BLaER1 (cell line): ENCODE measurements at regions not wholly inside any gene's neighbourhood (a gene's known extent, or its start where the extent isn't known, plus 50 kb on each side); places are given as distances from the start of the nearest gene placed in this dataset.
"Not testable (repeated sequence)": the region's sequence is repeated elsewhere in the genome, so short reads cannot be mapped to it uniquely, and the experiment has no call there.

Source experiments
- H3K27ac ChIP-seq: shearing (Covaris generic); formaldehyde crosslinking; 2 replicates; pipeline ENCODE4 v1.8.1; 2022
- H3K27me3 ChIP-seq: shearing (Covaris generic); formaldehyde crosslinking; 2 replicates; pipeline ENCODE4 v1.8.1; 2022
- H3K36me3 ChIP-seq: shearing (Covaris generic); formaldehyde crosslinking; 2 replicates; pipeline ENCODE4 v1.8.1; 2022
- H3K4me1 ChIP-seq: shearing (Covaris generic); formaldehyde crosslinking; 2 replicates; pipeline ENCODE4 v1.8.1; 2022
- H3K4me2 ChIP-seq: shearing (Covaris generic); formaldehyde crosslinking; 2 replicates; pipeline ENCODE4 v1.8.1; 2022
- H3K4me3 ChIP-seq: shearing (Covaris generic); formaldehyde crosslinking; 2 replicates; pipeline ENCODE4 v1.8.1; 2022
- H3K9ac ChIP-seq: shearing (Covaris generic); formaldehyde crosslinking; 2 replicates; pipeline ENCODE4 v1.8.1; 2022
- H3K9me3 ChIP-seq: shearing (Covaris generic); formaldehyde crosslinking; 2 replicates; pipeline ENCODE4 v1.8.1; 2022
- H4K20me1 ChIP-seq: shearing (Covaris generic); formaldehyde crosslinking; 2 replicates; pipeline ENCODE4 v1.8.1; 2022
- Cebpa-rat ChIP-seq: shearing (Covaris generic); IDR thresholded peaks from 2 replicates; pipeline ENCODE4 v1.8.1; 2022

DNA sequence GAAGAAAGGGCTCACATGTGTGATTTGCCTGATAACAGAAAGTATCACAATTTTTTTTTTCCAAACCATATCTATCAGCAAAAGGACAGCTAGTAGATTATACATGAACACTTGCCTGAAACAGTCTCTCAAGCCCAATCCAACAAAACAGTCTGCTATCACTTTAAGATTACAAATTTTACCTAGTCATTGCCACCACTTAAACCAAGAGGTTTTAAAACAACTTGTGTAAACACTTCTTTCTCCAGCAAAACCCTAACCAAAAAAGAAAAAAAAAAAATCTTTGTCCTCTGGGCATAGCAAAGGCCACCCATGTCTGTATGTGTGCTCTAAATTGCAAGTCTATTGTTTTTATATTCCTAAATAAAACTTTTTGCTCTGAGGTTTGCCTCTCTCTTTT, 1568.4 kb downstream of the GRIK2 start:
- no peak overlapping the region for H3K27ac ChIP-seq
- no peak overlapping the region for H3K9ac ChIP-seq
- no peaks in the 10 kb centered on the region for H4K20me1 ChIP-seq
- no peaks in the 10 kb centered on the region for H3K9me3 ChIP-seq
- H3K27me3 ChIP-seq: no peaks in the 10 kb centered on the region
- no peak for TF ChIP-seq Cebpa-rat
- H3K4me2 ChIP-seq: no peak overlapping the region
- H3K4me3 ChIP-seq: no peak overlapping the region
- H3K36me3 ChIP-seq: no peaks in the 10 kb centered on the region
- no peaks in the 10 kb centered on the region for H3K4me1 ChIP-seq

- TF ChIP-seq Cebpa-rat: no peak
- H3K4me2 ChIP-seq: no peak overlapping the region
- no peaks in the 10 kb centered on the region for H3K27me3 ChIP-seq
- H4K20me1 ChIP-seq: no peaks in the 10 kb centered on the region
- H3K36me3 ChIP-seq: no peaks in the 10 kb centered on the region
- no peaks in the 10 kb centered on the region for H3K9me3 ChIP-seq
- H3K27ac ChIP-seq: no peak overlapping the region
- H3K4me3 ChIP-seq: no peak overlapping the region
- no peak overlapping the region for H3K9ac ChIP-seq
- H3K4me1 ChIP-seq: no peaks in the 10 kb centered on the region
Observed at GRCh38 chr6:102950967-102951366, 1557.5 kb downstream of the GRIK2 start.

- Histone ChIP-seq H3K27me3 (no peaks in the 10 kb centered on the region), H4K20me1 (no peaks in the 10 kb centered on the region), H3K9me3 (no peaks in the 10 kb centered on the region), H3K36me3 (no peaks in the 10 kb centered on the region), H3K4me1 (no peaks in the 10 kb centered on the region), H3K4me3 (no peak overlapping the region), H3K27ac (no peak overlapping the region), H3K4me2 (no peak overlapping the region), H3K9ac (no peak overlapping the region)
- no peak for TF ChIP-seq Cebpa-rat
Observed at GRCh38 chr6:102944475-102944874, 1551.0 kb downstream of the GRIK2 start.

- Histone ChIP-seq H3K9me3 (no peaks in the 10 kb centered on the region), H3K36me3 (no peaks in the 10 kb centered on the region), H4K20me1 (no peaks in the 10 kb centered on the region), H3K4me2 (no peak overlapping the region), H3K4me1 (no peaks in the 10 kb centered on the region), H3K4me3 (no peak overlapping the region), H3K27me3 (no peaks in the 10 kb centered on the region), H3K27ac (no peak overlapping the region), H3K9ac (no peak overlapping the region)
- no peak for TF ChIP-seq Cebpa-rat
Observed at GRCh38 chr6:102942206-102942605, 1548.7 kb downstream of the GRIK2 start.

DNA sequence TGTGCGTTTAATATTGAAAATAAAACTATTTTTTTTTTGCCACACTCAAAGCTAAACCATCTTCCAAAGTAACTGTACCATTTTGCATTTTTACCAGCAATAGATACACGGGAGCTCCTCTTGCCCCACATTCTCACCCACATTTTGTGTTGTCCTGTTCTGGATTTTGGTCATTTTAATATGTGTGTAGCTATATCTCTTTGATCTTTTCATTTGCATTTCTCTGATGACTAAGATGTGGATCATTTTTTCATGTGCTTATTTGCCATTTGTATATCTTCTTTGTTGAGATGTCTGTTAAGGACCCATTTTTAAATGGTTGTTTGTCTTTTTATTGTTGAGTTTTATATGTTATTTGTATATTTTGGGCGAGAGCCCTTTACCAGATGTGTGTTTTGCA, 1543.5 kb downstream of the GRIK2 start:
- Histone ChIP-seq H3K4me3 (no peak overlapping the region), H3K27me3 (no peaks in the 10 kb centered on the region), H3K27ac (no peak overlapping the region), H3K4me1 (no peaks in the 10 kb centered on the region), H3K9me3 (no peaks in the 10 kb centered on the region), H3K4me2 (no peak overlapping the region), H3K9ac (no peak overlapping the region), H4K20me1 (no peaks in the 10 kb centered on the region), H3K36me3 (no peaks in the 10 kb centered on the region)
- no peak for TF ChIP-seq Cebpa-rat

- TF ChIP-seq Cebpa-rat: no peak
- H3K27ac ChIP-seq: no peak overlapping the region
- no peaks in the 10 kb centered on the region for H3K27me3 ChIP-seq
- H3K36me3 ChIP-seq: no peaks in the 10 kb centered on the region
- no peak overlapping the region for H3K9ac ChIP-seq
- no peak overlapping the region for H3K4me2 ChIP-seq
- H3K4me1 ChIP-seq: no peaks in the 10 kb centered on the region
- no peak overlapping the region for H3K4me3 ChIP-seq
- no peaks in the 10 kb centered on the region for H4K20me1 ChIP-seq
- H3K9me3 ChIP-seq: no peaks in the 10 kb centered on the region
Observed at GRCh38 chr6:102928109-102928508, 1534.6 kb downstream of the GRIK2 start.

GRCh38 chr6:102918161-102918560, 1524.7 kb downstream of the GRIK2 start:
- no peaks in the 10 kb centered on the region for H3K27me3 ChIP-seq
- H3K4me3 ChIP-seq: no peak overlapping the region
- H3K4me1 ChIP-seq: no peaks in the 10 kb centered on the region
- no peak overlapping the region for H3K4me2 ChIP-seq
- no peaks in the 10 kb centered on the region for H4K20me1 ChIP-seq
- no peaks in the 10 kb centered on the region for H3K36me3 ChIP-seq
- H3K9ac ChIP-seq: no peak overlapping the region
- TF ChIP-seq Cebpa-rat: no peak
- H3K27ac ChIP-seq: no peak overlapping the region
- H3K9me3 ChIP-seq: 0 out of 2 replicates have a peak, but pooled peaks cover 4% of the 10 kb centered on the region

DNA sequence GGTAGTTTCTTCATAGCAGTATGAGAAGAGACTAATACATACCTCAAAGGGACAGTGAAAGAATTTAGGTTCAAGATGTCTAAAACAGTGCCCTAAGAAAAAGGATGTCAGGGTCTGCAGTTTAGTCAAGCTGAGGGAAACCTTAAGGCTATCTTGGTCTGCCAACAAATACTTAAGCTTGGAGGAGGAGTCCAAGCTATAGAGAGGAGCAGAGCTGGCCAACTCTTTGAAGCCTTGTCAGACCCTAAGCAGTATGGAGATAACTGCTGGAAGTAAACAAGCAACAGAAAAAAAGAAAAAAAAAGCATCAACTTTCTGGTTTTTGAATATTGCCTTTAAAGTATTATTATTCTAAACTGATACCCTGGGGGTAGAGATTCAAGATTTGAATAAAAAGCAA, 1518.1 kb downstream of the GRIK2 start:
- Histone ChIP-seq H3K4me2 (no peak overlapping the region), H4K20me1 (no peaks in the 10 kb centered on the region), H3K27me3 (no peaks in the 10 kb centered on the region), H3K4me3 (no peak overlapping the region), H3K4me1 (no peaks in the 10 kb centered on the region), H3K27ac (no peak overlapping the region), H3K9ac (no peak overlapping the region), H3K36me3 (no peaks in the 10 kb centered on the region), H3K9me3 (peaks cover 13% of the 10 kb centered on the region; the same call in 1 of the 2 replicates)
- no peak for TF ChIP-seq Cebpa-rat

- not testable (repeated sequence) for H4K20me1 ChIP-seq
Observed at GRCh38 chr6:102910701-102911139, 1517.2 kb downstream of the GRIK2 start.

GRCh38 chr6:102907181-102907580, 1513.7 kb downstream of the GRIK2 start:
- Histone ChIP-seq H3K27me3 (no peaks in the 10 kb centered on the region), H3K27ac (no peak overlapping the region), H3K4me1 (no peaks in the 10 kb centered on the region), H3K9ac (no peak overlapping the region), H3K36me3 (no peaks in the 10 kb centered on the region), H3K9me3 (peaks cover 13% of the 10 kb centered on the region; the same call in 1 of the 2 replicates), H4K20me1 (no peaks in the 10 kb centered on the region), H3K4me3 (no peak overlapping the region), H3K4me2 (no peak overlapping the region)
- TF ChIP-seq Cebpa-rat: no peak

More at GRCh38 chr6:102910701-102911139, 1517.2 kb downstream of the GRIK2 start:
- H3K4me1 ChIP-seq, H3K27me3 ChIP-seq, H3K36me3 ChIP-seq, H3K27ac ChIP-seq, H3K4me2 ChIP-seq, H3K9ac ChIP-seq, H3K4me3 ChIP-seq: not testable (repeated sequence)
- peaks cover 13% of the 10 kb centered on the region; the same call in 1 of the 2 replicates for H3K9me3 ChIP-seq

- Histone ChIP-seq H3K27me3 (no peaks in the 10 kb centered on the region), H3K9ac (no peak overlapping the region), H4K20me1 (no peaks in the 10 kb centered on the region), H3K4me1 (no peaks in the 10 kb centered on the region), H3K9me3 (no peaks in the 10 kb centered on the region), H3K4me3 (no peak overlapping the region), H3K4me2 (no peak overlapping the region), H3K36me3 (no peaks in the 10 kb centered on the region), H3K27ac (no peak overlapping the region)
- TF ChIP-seq Cebpa-rat: no peak
Observed at GRCh38 chr6:102902471-102902870, 1509.0 kb downstream of the GRIK2 start.
